CD4-positive, alpha-beta T cell treated with Interleukin-1 beta for 1 hour (primary cell): ENCODE measurements at regions not wholly inside any gene's neighbourhood (a gene's known extent, or its start where the extent isn't known, plus 50 kb on each side); places are given as distances from the start of the nearest gene placed in this dataset.

Source experiments
- DNase-seq, 2 donors: peaks; one replicate each; pipeline ENCODE4 v3.0.0-alpha.2; 2020 to 2022

DNA sequence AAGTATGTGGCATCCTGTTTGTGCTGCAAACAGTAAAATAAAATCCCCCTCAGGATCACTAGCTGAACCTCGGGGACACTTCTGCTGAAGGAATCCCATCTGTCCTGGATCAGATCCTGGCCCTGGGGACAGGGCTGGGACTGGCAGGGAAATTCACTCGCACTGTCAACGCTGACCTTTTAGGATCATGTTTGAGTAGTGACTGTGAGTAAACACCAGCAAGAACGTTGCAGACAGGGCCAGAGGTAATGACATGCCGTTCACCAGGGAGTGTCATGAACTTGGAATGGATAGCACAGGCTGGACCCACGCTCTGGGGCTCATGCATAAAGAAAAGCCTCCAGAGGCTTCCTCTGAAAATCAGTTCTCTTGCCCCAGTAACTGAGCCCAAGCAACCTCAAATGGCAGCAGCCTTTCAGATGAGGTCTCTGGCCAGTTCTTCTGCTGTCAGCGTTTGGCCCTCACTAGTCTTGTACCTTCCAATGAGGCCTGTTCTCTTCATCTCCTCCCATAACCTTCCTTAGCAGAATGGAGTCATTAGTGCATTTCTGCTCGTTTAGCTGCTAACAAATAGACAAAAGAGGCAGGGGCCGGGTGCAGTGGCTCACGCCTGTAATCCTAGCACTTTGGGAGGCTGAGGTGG, 51.0 kb upstream of the BARX2 start:
- no peak for DNase-seq

DNA sequence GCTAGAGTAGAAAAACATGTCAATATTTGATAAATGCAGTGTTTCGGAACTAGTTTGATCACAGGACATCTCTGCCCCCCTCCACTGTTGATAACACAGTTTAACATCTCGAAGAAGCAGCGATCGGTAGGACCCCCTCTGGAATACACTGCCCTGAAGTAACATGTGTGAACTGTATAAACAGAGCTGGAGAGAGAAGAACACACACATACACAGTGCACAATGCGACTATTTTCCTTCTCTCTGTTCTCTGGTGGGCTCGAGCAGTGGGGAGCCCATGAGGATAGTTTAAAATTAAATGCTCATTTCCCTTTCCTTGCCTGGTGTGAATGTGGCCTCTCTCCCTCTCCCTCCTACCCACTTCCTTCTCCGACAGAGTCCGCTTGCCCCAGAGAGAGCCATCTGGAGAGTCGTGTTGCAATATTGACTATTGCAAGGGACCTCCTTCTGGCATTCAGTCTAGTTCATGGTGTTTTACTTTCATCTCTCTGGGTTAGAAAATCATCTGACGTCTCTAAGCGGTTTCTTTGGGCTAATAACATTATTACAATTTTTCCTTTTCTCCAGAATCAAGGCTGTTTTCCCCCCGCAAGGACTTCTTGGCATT, 51.6 kb upstream of the BARX2 start:
- DNase-seq = peak in 1 of 2 donors; percentile 21

DNA sequence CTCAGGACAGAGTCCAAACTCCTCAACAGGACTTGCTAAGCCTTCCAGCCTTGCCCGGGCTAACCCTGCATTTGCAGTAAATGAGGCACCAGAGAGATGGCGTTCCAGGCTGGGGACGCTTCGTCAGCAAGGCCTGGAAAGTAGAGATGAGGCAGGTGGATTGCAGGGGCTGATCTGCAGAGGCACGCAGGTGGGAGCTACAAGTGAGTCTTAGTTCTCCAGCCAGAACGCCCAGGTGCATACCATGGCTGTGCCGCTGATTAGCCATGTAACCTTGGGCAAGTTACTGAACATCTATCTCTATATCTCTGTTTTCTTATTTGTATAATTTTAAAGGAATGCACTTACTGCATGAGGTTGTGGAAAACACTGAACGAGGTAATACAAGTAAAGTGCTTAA, 52.7 kb upstream of the BARX2 start:
- DNase-seq = no peak

DNA sequence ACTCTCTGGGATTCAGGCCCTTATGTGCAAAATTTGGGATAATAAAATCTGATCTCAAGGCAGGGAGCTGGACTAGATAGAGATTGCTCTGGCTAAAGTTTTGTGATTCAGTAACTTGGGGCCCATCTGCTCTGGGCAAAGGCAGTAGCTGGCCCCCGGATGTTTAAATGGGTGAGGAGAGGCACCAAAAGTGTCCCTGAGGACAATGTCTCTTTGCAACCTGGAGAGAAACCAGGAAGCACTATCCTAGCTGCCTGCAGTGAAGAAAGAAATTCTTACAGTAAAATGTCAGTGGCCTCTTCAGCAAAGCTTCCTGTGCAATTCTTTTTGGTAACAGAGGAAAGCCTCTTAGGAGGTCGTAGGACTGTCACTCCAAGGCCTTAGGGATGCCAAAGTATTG, 54.6 kb upstream of the BARX2 start:
- DNase-seq = no peak

DNA sequence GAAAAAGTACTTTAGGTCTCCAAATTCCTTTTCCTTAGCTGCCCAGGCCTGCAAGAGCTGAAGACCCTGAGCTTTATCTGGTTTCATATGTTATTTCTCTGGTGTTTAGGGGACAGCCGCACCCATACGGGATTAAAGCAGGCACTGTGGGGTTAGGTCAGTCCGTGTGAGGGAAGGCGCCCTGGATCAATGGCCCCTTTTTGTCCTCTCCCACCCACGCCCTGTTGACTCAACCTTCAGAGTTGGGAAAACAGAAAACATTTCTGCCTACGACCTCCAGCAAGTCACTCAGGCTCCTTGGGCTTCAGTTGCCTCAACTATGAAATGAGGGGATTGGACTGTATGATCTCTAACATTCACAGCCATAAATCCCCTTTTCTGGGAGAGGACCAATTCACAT, 55.2 kb upstream of the BARX2 start:
- DNase-seq = no peak

DNA sequence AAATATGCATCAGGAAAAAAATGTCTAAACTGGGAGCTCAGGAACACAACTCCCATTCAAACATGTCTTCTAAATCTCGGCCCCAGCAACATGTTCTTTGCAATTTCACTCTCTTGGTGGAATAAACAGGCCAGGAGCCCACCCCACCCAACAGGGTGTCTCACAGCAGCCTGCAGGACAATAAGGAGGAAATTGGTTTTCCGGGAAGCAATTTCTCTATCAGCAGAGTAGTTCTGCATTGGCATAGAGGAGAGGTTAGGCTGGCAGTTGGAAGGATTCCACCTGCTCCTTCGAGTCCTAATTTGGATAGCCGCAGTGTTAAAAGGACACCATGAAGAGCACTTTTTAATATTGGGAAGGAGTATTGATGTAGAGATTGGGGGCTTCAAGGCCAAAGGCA, 55.9 kb upstream of the BARX2 start:
- no peak for DNase-seq

DNA sequence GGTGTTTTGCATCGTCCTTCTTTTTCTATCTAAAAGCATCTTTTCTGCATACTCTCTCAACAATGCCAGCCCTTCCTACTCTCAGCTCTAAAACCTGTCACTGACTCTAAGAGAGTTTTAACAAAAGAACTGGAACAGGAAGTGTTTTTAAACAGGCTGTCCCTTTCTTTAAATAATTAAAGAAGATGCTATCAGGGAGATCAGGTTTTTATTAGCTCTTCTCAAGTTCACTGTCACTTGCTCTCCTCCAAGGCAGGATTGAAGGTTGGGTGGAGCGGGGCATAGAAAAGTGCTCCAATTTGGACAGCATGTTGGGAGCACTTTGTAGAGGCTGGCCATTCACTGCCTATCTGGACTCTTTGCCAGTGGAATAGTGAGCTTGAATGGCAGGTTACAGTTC, 56.4 kb upstream of the BARX2 start:
- no peak for DNase-seq

DNA sequence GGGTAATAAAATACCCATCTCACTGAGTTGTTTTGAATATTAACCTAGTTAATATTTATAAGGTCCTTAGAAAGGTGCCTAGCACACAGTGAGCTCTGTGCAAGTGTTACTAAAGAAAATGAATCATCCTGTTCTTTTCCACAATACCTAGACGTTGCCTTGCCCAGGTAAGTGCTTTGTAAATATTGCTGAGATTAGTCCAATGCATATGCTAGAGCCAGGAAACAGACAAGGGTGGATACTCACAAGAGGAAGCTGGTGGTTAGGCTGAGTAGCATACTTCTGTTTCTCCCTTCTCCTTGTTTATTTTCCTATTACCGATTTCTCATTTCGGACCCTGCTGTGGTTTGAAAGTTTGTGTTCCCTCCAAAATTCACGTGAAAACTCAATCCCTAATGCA, 58.1 kb upstream of the BARX2 start:
- DNase-seq = no peak

DNA sequence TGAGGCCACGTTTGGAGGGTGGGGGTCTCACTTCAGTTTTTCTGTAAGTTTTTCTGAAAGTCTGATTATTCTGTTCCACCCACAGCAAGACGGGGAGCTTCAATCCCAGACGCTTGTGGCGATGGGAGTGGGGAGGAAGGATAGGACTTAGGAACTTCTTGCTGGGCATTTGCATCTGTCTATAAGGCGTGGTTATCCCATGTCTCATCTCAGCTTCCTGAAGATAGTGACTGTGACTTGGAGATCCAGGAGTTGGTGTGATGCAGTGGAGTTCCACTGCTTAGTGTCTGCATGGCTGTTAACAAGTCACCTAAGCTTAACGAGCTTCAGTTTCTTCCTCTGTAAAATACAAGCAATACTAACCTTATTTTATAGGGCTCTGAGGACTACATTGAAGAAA, 58.9 kb upstream of the BARX2 start:
- no peak for DNase-seq

DNA sequence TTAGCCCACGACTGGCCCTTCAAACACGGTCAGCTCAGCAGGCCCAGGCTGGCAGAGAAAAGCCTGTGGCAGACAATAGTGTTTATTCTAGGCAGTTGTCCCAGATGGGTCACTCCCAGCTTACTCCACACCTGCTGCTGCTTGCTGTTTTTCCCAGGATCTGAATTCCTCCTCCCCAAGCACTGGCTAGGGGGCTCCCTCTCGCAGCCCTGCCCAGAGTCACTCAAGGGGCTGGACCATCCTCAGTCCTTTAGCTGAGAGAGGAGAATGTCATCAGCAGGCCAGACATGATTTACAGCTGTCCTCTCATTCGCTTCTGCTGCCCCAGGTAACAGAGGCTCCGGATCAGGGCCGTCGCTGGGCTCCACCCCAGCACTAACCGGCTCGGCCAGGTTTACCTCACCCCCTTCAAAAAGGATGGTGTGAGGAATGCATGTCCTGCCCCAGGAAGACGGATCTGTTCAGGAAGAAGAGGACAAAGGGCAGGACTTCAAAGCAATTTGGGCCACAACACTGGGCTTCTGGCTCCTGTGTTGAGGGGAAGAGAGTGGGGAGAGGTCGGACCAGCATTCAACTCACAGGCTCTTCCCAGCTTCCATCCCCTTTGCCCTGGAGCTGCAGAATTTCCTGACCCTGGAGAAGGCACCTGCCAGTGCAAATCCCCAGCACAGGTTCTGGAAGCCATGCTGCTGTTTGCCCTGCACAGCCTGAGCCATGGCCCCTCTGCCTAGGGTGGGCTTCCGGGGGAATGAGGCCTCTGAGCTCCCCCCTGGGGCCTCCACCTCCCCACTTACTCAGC, 59.7 kb upstream of the BARX2 start:
- DNase-seq = no peak

DNA sequence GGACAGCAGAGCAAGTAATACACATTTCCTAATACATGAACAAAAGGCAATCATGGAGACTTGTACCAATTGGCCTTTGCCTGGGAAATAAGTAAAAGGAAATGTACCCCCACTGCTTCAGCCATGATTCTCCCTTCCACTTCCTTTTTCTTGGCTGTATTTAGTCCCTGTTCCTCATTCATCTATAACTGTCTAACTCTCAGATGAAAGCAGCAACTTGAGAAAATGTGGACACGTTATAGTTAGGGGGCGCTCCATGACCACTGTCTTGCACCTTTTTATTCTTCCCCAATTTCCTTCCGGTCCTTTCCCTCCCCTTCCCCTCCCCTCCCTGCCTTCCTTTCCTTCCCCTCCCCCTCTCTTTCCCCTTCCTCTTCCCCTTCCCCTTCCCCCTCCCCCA, 61.3 kb upstream of the BARX2 start:
- DNase-seq = no peak

DNA sequence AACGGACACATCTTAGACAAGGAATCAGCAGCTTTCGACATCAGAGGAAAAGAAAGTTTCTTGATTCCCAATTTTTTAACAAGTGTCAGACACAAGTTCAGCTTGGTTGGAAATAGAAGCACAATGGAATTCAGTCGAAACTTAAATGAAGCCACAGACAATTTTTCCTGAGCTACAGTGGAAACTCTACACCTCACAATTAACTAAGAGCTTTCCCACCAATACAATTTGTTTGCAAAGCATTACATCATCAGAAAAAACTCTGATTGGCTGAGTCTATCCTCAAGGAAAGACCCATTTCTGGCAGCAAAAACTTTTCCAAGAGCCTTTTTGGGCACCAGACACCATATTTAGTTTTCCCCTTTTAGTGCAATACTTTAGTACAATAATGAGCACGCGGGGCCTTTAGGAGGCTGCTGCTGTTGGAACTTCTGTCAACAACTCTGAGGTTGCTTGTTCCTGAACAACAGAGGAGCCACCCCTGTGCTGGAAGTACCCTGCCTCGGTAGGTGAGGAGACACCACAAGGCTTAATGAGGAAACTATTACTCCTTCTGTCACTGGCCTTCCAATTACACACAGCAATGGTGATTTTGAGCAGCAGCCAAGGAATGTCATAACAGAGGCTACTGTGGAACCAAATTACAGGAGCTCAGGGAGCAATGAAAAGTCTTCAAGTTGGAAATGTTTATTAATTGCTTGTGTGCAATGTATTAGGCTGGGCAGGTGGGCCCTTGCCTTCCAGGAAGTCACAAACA, 61.9 kb upstream of the BARX2 start:
- DNase-seq = no peak

DNA sequence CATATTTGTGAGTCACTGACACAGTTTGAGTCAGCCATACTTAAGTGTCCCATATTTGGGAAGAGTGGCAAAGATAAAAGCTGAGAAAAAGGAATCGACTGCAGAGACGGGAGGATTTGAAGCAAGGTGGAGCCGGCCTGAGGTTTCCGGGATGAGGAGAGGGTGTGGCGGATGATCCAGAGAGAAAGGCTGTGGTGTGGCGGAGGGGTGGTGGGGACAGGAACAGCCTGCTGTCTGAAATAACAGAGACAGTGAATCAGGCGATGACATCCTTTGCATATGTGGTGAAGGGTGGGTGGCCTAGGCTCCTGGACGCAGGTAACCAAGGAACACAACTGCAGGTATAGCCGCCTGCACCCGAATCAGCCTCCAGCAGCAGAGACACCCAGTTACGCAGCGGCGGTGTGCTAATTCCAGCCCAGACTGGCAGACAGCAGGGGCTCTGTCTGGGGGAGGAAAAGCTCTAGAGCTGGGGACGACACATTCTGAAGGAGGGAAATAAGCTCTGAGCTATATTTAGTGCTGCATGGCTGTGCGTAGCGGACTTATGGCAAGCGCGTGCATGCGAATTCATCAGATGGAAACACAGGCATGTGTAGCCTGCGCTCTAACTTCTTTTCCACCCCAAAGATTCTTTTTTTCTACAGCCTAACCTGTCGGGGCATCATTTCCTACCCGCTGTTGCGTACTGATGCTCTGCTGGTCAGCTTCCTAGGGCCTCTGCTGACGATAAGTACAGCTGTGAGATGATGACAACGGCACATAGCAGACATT, 62.7 kb upstream of the BARX2 start:
- no peak for DNase-seq

DNA sequence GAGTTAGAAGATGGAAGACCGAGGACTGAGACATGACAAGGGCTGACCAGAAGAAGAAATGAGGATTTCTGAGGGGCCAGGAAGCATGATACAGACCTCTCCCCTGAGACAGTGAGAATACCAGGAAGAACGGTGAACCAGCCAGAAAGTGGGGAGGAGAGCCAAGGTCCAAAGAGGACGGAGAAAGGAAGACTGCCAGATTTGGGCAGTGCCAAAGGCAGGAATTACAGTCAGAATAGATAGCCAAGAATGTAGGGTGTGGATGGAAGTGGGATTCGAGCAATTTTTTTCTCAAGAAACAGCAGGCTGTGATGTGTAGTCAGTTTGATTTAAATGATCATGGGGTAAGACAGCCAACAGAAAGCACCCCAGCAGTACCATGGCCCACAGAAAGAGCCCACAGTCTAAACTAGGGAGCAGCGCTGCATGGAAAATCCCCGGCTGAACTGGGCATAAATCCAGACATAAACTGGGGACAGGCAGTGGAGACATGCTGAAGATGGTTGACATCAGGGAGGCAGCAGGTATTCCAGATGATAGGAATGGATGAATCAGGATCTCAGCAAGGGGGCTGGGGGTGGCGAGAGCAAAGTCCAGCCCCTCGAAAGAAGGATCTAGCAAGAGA, 67.3 kb upstream of the BARX2 start:
- no peak for DNase-seq

DNA sequence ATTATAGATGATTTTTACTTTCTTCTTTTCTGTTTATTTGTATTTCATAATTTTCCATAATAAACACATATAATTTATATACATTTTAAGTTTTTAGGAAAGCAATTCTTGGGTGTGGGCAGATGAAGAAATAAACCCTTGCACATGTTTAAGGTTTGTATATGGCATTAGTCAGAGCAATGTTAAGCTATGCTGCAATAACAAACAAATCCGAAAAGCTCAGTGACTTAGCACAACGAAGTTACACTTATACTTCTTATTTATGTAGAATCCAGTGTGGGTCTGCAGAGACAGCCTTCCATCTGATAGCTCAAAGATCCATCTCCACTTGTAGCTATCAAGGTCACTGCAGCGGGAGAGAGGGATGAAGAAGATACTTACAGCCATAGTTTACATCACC, 68.5 kb upstream of the BARX2 start:
- DNase-seq = no peak

DNA sequence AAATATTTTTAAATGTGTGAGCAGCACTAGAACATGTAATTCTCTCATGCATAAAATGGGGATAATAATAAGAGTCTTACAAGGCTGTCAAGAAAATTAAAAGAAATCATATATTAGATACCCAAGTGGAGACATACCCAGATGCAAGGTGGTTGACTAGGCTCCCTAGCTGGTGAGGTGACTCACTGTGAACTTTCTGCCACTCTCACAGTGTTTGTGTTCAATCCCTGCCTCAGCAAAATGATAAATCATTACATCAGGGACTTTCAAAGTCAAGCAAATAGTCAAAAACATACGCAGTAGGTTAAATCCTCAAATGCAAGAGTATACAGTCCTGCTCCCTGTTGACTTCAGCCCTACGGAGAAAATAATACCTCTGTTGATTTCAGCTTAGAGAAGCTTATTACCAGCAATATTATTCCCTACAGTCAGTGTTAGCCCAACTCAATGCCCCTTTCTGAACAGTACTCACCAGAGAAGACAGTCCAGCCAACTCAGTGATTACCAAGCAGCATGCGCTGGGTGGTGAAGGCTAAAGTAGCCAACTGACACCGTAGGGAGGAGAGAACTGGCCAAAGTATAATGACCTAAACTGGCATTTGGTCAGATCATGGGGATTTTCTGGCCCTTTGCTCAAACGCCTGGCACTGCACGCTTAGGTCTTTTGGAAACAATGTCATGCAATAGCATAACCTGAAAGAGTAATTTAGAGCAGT, 73.1 kb upstream of the BARX2 start:
- no peak for DNase-seq

DNA sequence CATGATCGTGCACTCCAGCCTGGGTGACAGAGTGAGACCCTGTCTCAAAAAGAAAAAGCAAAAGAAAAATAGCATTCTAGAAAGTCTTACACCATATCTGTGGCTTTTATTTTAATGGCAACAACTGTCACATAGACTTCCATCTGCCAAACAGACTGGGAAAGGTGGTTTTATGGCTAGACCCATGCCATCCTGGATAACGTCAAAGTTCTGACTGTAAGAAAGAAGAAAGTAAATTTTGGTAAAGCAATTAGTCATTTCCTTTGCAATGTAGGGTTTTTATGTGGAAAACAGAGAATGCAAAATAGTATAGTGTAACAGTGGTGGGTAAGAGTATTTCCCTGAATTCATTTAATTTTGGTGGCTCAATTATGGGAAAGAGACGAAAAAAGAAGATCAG, 75.5 kb upstream of the BARX2 start:
- DNase-seq = no peak

DNA sequence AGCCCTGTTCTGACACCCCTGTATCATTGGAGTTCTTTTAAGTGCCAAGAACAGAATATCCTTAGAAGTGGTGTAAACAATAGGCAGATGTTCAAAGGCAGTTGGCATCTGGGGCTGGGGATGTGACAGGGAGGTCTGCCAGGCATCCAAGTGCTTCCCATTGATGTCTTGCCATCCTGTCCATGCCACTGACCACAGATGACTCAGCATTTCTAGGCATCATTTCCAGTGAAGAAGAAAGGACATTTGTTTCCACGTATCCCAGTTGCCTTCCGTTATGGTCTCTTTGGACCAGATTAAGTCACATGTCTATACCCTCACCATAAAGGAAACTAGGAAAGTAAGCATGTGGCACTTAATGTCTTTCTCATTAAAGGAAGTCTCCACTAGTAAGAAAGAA, 76.7 kb upstream of the BARX2 start:
- no peak for DNase-seq

DNA sequence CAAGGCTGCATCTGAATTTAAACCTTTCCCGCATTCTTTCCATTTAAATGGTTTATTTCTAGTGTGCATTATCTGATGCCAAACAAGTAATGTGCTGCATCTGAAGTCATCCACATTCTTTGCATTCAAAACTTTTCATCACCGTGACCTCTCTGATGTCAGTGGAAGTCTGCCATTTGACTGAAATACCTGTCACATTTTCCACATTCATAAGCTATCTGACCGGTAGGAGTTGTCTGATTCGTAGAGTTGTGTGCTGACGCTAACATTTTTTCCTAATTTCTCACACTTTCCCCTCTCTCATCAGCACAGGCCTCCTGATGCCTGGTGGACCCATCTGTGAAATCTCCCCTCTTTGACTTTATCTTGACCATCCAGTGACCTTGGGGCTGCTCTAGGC, 79.9 kb upstream of the BARX2 start:
- no peak for DNase-seq

DNA sequence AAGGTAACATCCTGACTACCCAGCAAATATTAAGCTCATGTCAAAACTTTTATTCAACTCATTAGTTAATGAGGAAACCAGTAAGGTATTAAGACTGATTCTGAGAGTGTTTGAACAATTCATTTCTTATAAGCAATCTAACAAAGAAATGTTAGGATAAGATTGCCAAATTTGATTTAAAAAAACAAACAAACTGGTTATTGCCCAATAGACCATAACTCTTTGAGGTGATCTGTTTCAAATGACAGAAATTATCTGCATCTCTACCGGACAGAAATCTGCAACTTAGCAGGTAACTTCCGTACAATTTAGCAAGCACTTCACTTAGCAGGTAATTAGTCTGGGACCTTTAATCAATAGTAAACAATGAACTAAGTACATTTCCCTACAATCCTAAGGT, 82.9 kb upstream of the BARX2 start:
- DNase-seq = no peak

DNA sequence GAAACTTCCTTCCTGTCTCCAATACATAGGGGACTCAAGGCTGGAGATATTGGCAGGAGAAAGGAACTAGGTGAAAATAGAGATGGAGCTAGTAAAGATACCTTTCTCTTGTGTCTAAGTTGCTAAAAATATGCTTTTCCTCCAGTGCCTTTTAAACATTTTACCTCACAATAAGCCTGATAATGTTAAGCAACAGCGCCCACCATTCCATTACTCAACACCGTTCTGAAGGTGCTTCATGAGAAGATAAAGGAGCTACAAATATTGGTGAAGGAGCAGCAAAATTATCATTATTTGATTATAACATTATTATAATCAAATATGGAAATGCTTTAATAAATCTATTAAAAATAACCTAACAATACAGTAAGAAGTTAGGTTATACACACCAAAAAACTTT, 83.6 kb upstream of the BARX2 start:
- no peak for DNase-seq

DNA sequence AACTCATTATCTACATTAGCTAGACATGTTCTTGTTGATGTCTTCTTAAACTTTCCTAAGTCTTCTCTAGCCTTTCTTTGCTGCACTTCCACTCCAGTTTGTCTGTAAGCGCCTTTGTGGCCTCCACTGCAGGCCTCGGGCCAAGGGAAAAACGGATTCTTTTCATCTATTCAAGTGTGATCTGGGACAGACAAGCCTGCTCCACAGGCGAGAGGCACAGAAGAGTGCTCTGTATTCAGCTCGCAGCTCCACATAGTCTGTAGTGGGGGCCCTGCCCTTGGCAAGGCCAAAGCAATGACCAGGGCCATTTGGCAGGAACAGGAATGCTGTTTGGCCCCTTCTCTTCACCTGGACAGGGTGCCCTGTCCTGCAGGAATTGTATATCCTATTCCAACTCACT, 84.1 kb upstream of the BARX2 start:
- DNase-seq = no peak
